ENCODE measurements at regions not wholly inside any gene's neighbourhood (a gene's known extent, or its start where the extent isn't known, plus 50 kb on each side); places are given as distances from the start of the nearest gene placed in this dataset.

- Histone ChIP-seq H3K27ac (no peak overlapping the region), H3K27me3 (no peaks in the 10 kb centered on the region), H3K36me3 (no peaks in the 10 kb centered on the region), H3K4me3 (no peak overlapping the region), H3K4me1 (no peaks in the 10 kb centered on the region), H3K9me3 (no peaks in the 10 kb centered on the region)
- intact Hi-C loops (cut with DNase I), result no loop called here
- TF ChIP-seq POLR2A (IDR thresholded peaks at IDR 0.05), result no peak
- no peak for TF ChIP-seq CTCF (IDR thresholded peaks at IDR 0.05)
- TF ChIP-seq POLR2AphosphoS5 (IDR thresholded peaks at IDR 0.05; ENCODE audit: insufficient read depth in 1 of 2, low read depth in 1 of 2), result no peak
- DNase-seq (ENCODE audit: extremely low spot score in 2 of 2), result no peak
These were observed 69.4 kb upstream of the CA10 start for GRCh38 chr17:52227926-52228325.

GRCh38 chr17:52213451-52213850 lies 54.9 kb upstream of the CA10 start:
- H3K27me3 ChIP-seq, result no peaks in the 10 kb centered on the region
- no peak for DNase-seq (ENCODE audit: extremely low spot score in 2 of 2)
- no peak overlapping the region for H3K27ac ChIP-seq
- intact Hi-C loops (cut with DNase I), result no loop called here
- H3K9me3 ChIP-seq, result no peaks in the 10 kb centered on the region
- H3K4me3 ChIP-seq, result no peak overlapping the region
- no peaks in the 10 kb centered on the region for H3K36me3 ChIP-seq
- TF ChIP-seq POLR2AphosphoS5 (IDR thresholded peaks at IDR 0.05; ENCODE audit: insufficient read depth in 1 of 2, low read depth in 1 of 2) (no peak), CTCF (IDR thresholded peaks at IDR 0.05) (no peak), POLR2A (IDR thresholded peaks at IDR 0.05) (no peak)
- H3K4me1 ChIP-seq, result no peaks in the 10 kb centered on the region

DNA sequence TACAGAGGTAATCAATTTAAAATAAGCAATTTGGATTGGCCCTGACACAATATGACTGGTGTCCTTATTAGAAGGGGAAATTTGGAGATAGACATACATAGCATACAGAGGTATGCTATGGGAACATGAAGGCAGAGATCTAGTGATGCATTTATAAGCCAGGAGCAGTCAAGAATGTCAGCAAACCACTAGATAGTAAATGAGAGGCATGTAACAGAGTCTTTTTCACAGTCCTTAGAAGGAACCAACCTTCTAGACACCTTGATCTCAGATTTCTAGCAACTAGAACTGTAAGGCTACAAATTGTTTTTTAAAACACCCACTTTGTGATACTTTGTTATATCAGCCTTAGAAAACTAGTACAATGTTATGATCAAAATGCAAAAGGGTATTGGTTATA lies 54.3 kb upstream of the CA10 start:
- DNase-seq (ENCODE audit: extremely low spot score in 2 of 2), result no peak
- no peaks in the 10 kb centered on the region for H3K36me3 ChIP-seq
- H3K4me1 ChIP-seq, result no peaks in the 10 kb centered on the region
- H3K27me3 ChIP-seq, result no peaks in the 10 kb centered on the region
- TF ChIP-seq CTCF (IDR thresholded peaks at IDR 0.05) (no peak), POLR2A (IDR thresholded peaks at IDR 0.05) (no peak), POLR2AphosphoS5 (IDR thresholded peaks at IDR 0.05; ENCODE audit: insufficient read depth in 1 of 2, low read depth in 1 of 2) (no peak)
- H3K9me3 ChIP-seq, result no peaks in the 10 kb centered on the region
- intact Hi-C loops (cut with DNase I), result no loop called here
- no peak overlapping the region for H3K27ac ChIP-seq
- no peak overlapping the region for H3K4me3 ChIP-seq

DNA sequence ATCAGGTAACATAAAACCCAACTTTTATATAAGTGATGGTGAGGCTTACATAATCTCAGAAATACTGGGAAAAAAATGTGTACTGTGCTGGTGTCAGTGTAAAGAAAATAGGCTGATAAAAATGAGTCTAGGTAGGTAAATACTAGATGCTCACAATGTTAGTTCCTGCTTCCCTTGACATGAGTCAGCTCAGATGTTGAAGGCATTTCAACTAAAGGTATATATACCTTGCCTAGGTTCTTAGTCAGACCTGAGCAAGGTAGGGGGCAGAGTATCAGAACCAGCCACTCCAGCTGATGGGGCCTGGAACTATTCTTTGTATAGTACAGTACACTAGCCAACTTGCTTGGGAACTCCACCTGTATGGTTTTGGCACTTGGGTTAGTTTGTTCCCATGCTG lies 51.0 kb upstream of the CA10 start:
- H3K4me3 ChIP-seq, result no peak overlapping the region
- intact Hi-C loops (cut with DNase I), result no loop called here
- no peaks in the 10 kb centered on the region for H3K9me3 ChIP-seq
- no peaks in the 10 kb centered on the region for H3K27me3 ChIP-seq
- no peak for DNase-seq (ENCODE audit: extremely low spot score in 2 of 2)
- H3K27ac ChIP-seq, result no peak overlapping the region
- TF ChIP-seq POLR2AphosphoS5 (IDR thresholded peaks at IDR 0.05; ENCODE audit: insufficient read depth in 1 of 2, low read depth in 1 of 2) (no peak), POLR2A (IDR thresholded peaks at IDR 0.05) (no peak), CTCF (IDR thresholded peaks at IDR 0.05) (no peak)
- H3K36me3 ChIP-seq, result no peaks in the 10 kb centered on the region
- H3K4me1 ChIP-seq, result no peaks in the 10 kb centered on the region

All from vagina (tissue), 2 donors.